K562 (cell line): ENCODE measurements at regions not wholly inside any gene's neighbourhood (a gene's known extent, or its start where the extent isn't known, plus 50 kb on each side); places are given as distances from the start of the nearest gene placed in this dataset.

ENCODE experiments used
- CHD7 ChIP-seq: fragments of 200-600 bp; sonication (generic); IDR thresholded peaks from one replicate; pipeline ENCODE4 v1.6.1; 2012; ENCODE audit warnings: mild to moderate bottlenecking, low read depth, low read length, inconsistent platforms
- GTF2E2 ChIP-seq: fragments of 200-800 bp; sonication (Bioruptor generic); IDR thresholded peaks from 2 replicates; pipeline ENCODE4 v1.6.1; 2016; ENCODE audit warnings: missing genetic modification characterization, missing compliant biosample characterization
- NR2C1 ChIP-seq, 2 experiments: fragments of 450-650 bp; IDR thresholded peaks; 2 replicates each; pipeline ENCODE4 v1.6.1; 2017; ENCODE audit warnings: mild to moderate bottlenecking in 2 of 2, antibody characterized with exemption in 1 of 2, inconsistent platforms in 1 of 2, missing compliant biosample characterization in 1 of 2, missing genetic modification characterization in 1 of 2
- SP1 ChIP-seq: sonication (generic); formaldehyde crosslinking; IDR thresholded peaks from 2 replicates; pipeline ENCODE4 v1.8.1; 2022; ENCODE audit warnings: mild to moderate bottlenecking, missing genetic modification reagents
- ZBTB8A ChIP-seq: fragments of 450-650 bp; IDR thresholded peaks from 2 replicates; pipeline ENCODE4 v1.6.1; 2018; ENCODE audit warnings: mild to moderate bottlenecking, moderate library complexity; ENCODE audit not compliant: partially characterized antibody
- ZEB2 ChIP-seq: fragments of 450-650 bp; IDR thresholded peaks from 2 replicates; pipeline ENCODE4 v1.6.1; 2016
- ZNF174 ChIP-seq: fragments of 250-450 bp; sonication (Bioruptor Pico); IDR thresholded peaks from 2 replicates; pipeline ENCODE4 v1.4.0; 2020; ENCODE audit warnings: mild to moderate bottlenecking
- ZNF3 ChIP-seq: fragments of 250-450 bp; sonication (Bioruptor Pico); IDR thresholded peaks from 2 replicates; pipeline ENCODE4 v1.5.0; 2021; ENCODE audit warnings: mild to moderate bottlenecking, moderate library complexity
- TF ChIP-seq, protein P1 (sequence below): fragments of 250-450 bp; sonication (Bioruptor Pico); IDR thresholded peaks from 2 replicates; pipeline ENCODE4 v1.5.0; 2022; ENCODE audit warnings: mild to moderate bottlenecking
- TF ChIP-seq, protein P2 (sequence below): sonication (generic); formaldehyde crosslinking; IDR thresholded peaks from 2 replicates; pipeline ENCODE4 v1.9.0; 2022; ENCODE audit warnings: mild to moderate bottlenecking, missing genetic modification reagents
- TF ChIP-seq, protein P3 (sequence below): fragments of 450-650 bp; conservative IDR thresholded peaks from 2 replicates; pipeline ENCODE4 v1.6.1; 2016; ENCODE audit warnings: missing genetic modification characterization, low read depth, mild to moderate bottlenecking, missing compliant biosample characterization, moderate library complexity

DNA sequence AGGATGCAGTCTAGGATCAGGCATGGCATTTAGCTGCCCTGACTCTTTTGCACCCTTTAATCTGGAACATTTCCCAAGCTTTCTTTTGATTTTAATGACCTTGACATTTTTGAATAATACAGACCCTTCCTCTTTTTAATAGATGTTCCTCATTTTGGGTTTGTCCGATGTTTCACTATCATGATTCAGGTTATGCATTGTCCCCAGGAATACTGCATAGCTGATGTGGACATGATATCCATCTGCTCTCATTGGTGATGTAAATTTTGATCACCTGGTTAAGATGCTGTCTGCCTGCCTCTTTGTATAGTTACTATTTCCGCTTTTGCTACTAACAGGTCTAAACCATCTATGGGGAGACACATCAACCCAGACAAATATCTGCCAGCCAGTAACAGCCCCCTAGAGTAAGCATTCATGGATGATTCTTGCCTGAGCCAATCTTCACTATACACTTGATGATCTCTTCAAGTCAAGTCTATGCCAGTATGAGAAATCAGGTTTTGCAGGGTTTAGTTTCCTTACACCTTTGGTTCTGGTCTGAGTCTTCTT, 50.6 kb upstream of the ULK4 start (continued):
- TF ChIP-seq, protein P1, sequence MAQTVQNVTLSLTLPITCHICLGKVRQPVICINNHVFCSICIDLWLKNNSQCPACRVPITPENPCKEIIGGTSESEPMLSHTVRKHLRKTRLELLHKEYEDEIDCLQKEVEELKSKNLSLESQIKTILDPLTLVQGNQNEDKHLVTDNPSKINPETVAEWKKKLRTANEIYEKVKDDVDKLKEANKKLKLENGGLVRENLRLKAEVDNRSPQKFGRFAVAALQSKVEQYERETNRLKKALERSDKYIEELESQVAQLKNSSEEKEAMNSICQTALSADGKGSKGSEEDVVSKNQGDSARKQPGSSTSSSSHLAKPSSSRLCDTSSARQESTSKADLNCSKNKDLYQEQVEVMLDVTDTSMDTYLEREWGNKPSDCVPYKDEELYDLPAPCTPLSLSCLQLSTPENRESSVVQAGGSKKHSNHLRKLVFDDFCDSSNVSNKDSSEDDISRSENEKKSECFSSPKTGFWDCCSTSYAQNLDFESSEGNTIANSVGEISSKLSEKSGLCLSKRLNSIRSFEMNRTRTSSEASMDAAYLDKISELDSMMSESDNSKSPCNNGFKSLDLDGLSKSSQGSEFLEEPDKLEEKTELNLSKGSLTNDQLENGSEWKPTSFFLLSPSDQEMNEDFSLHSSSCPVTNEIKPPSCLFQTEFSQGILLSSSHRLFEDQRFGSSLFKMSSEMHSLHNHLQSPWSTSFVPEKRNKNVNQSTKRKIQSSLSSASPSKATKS (CRISPR knock-in tag) = 0 out of 2 replicates have a peak, but pooled peaks have one; percentile 74
- TF ChIP-seq ZNF174 (CRISPR knock-in tag) = no peak
- no peak for TF ChIP-seq ZBTB8A
- no peak for TF ChIP-seq ZNF3
- no peak for TF ChIP-seq CHD7
- TF ChIP-seq, protein P2, sequence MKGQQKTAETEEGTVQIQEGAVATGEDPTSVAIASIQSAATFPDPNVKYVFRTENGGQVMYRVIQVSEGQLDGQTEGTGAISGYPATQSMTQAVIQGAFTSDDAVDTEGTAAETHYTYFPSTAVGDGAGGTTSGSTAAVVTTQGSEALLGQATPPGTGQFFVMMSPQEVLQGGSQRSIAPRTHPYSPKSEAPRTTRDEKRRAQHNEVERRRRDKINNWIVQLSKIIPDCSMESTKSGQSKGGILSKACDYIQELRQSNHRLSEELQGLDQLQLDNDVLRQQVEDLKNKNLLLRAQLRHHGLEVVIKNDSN = no peak
- TF ChIP-seq SP1 (CRISPR knock-in tag) = peak; percentile 51
- peak; percentile 89; the same call in 1 of the 2 replicates for TF ChIP-seq GTF2E2 (tag)
- TF ChIP-seq, protein P3, sequence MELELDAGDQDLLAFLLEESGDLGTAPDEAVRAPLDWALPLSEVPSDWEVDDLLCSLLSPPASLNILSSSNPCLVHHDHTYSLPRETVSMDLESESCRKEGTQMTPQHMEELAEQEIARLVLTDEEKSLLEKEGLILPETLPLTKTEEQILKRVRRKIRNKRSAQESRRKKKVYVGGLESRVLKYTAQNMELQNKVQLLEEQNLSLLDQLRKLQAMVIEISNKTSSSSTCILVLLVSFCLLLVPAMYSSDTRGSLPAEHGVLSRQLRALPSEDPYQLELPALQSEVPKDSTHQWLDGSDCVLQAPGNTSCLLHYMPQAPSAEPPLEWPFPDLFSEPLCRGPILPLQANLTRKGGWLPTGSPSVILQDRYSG (tag) = no peak
- 0 out of 2 replicates have a peak, but pooled peaks have one; percentile 19 for TF ChIP-seq ZEB2
- TF ChIP-seq NR2C1 (IDR thresholded peaks at IDR 0.05) = no peak; the same call in 1 of the 2 replicates
- 0 out of 2 replicates have a peak, but pooled peaks have one; percentile 40 for TF ChIP-seq NR2C1 (tag; IDR thresholded peaks at IDR 0.05)
